ENCODE measurements at regions not wholly inside any gene's neighbourhood (a gene's known extent, or its start where the extent isn't known, plus 50 kb on each side); places are given as distances from the start of the nearest gene placed in this dataset.

DNA sequence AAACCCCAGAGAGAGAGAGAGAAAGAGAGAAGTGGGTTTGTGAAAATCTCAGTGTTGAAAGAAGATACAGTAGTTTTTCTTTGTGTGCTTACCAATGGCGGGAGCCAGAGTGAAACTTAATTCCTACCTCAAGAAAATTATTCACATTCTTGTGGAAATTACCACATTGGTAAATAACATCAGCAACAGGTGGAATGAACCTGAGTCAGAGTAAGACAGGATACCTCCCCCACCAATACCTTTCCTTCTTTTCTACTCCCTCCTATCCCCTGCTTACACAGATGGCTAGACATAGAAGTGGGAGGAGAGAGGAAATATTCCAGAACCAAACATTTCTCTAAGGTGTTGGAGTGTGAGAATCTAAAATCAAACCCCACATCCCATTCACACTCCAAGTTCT, 793.9 kb downstream of the SORCS3 start:
- H3K4me2 ChIP-seq = no peak overlapping the region
- H3K79me2 ChIP-seq = no peaks in the 10 kb centered on the region
- H3K27me3 ChIP-seq = no peaks in the 10 kb centered on the region
- no peaks in the 10 kb centered on the region for H3K36me3 ChIP-seq (replicated peaks; ENCODE audit: insufficient read depth, low read depth)
- TF ChIP-seq EZH2 (IDR thresholded peaks at IDR 0.05; ENCODE audit: borderline replicate concordance) (no peak), EZH2phosphoT487 (IDR thresholded peaks at IDR 0.05; ENCODE audit: low read depth, severe bottlenecking, unreplicated experiment) (no peak)
- TF ChIP-seq, protein P1, sequence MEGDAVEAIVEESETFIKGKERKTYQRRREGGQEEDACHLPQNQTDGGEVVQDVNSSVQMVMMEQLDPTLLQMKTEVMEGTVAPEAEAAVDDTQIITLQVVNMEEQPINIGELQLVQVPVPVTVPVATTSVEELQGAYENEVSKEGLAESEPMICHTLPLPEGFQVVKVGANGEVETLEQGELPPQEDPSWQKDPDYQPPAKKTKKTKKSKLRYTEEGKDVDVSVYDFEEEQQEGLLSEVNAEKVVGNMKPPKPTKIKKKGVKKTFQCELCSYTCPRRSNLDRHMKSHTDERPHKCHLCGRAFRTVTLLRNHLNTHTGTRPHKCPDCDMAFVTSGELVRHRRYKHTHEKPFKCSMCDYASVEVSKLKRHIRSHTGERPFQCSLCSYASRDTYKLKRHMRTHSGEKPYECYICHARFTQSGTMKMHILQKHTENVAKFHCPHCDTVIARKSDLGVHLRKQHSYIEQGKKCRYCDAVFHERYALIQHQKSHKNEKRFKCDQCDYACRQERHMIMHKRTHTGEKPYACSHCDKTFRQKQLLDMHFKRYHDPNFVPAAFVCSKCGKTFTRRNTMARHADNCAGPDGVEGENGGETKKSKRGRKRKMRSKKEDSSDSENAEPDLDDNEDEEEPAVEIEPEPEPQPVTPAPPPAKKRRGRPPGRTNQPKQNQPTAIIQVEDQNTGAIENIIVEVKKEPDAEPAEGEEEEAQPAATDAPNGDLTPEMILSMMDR (IDR thresholded peaks at IDR 0.05; ENCODE audit: poor library complexity) = no peak
- H3K9me3 ChIP-seq (ENCODE audit: low read depth) = no peaks in the 10 kb centered on the region
- no peak overlapping the region for H3K27ac ChIP-seq
- no peak for DNase-seq (ENCODE audit: low spot score)
- no peaks in the 10 kb centered on the region for H4K20me1 ChIP-seq (ENCODE audit: insufficient read depth, poor library complexity, severe bottlenecking)
- 71% methylated on average over 1 of the region's 1 CpG for WGBS (ENCODE audit: low lambda C conversion rate, missing lambda C conversion rate)
- no peaks in the 10 kb centered on the region for H3K4me1 ChIP-seq (ENCODE audit: insufficient read depth)
- no peak overlapping the region for H2AFZ ChIP-seq
- H3K9me2 ChIP-seq (replicated peaks; ENCODE audit: insufficient read depth) = no peaks in the 10 kb centered on the region
- no peak overlapping the region for H3K4me3 ChIP-seq

DNA sequence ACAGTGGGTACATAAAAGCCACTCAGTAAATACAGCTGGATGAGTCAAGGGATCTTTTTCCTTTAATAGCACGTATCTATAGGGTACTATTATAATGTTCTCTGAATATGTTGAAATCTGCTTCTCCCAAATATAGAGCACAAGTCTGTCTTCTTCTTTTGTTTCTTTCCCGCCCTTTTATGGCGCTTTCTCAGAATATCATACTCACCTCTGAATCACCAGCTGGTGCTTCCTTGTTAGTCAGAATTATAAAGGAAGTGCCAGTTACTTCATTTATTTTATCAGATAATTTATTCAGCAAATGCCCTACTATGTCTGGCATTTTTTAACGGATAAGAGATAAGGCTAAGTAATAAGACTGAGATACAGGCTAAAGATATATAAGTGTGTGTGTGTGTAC, 772.9 kb downstream of the SORCS3 start:
- no peak overlapping the region for H3K4me2 ChIP-seq
- no peak for DNase-seq (ENCODE audit: low spot score)
- H3K27me3 ChIP-seq = no peaks in the 10 kb centered on the region
- no peak overlapping the region for H2AFZ ChIP-seq
- 81% methylated on average over 4 of the region's 4 CpGs for WGBS (ENCODE audit: low lambda C conversion rate, missing lambda C conversion rate)
- H3K4me3 ChIP-seq = no peak overlapping the region
- no peaks in the 10 kb centered on the region for H3K9me2 ChIP-seq (replicated peaks; ENCODE audit: insufficient read depth)
- no peaks in the 10 kb centered on the region for H3K36me3 ChIP-seq (replicated peaks; ENCODE audit: insufficient read depth, low read depth)
- H3K79me2 ChIP-seq = no peaks in the 10 kb centered on the region
- no peaks in the 10 kb centered on the region for H3K9me3 ChIP-seq (ENCODE audit: low read depth)
- H3K27ac ChIP-seq = no peak overlapping the region
- no peaks in the 10 kb centered on the region for H3K4me1 ChIP-seq (ENCODE audit: insufficient read depth)
- TF ChIP-seq, protein P1 (IDR thresholded peaks at IDR 0.05; ENCODE audit: poor library complexity) = no peak
- no peak for TF ChIP-seq EZH2phosphoT487 (IDR thresholded peaks at IDR 0.05; ENCODE audit: low read depth, severe bottlenecking, unreplicated experiment)
- TF ChIP-seq EZH2 (IDR thresholded peaks at IDR 0.05; ENCODE audit: borderline replicate concordance) = no peak
- no peaks in the 10 kb centered on the region for H4K20me1 ChIP-seq (ENCODE audit: insufficient read depth, poor library complexity, severe bottlenecking)

DNA sequence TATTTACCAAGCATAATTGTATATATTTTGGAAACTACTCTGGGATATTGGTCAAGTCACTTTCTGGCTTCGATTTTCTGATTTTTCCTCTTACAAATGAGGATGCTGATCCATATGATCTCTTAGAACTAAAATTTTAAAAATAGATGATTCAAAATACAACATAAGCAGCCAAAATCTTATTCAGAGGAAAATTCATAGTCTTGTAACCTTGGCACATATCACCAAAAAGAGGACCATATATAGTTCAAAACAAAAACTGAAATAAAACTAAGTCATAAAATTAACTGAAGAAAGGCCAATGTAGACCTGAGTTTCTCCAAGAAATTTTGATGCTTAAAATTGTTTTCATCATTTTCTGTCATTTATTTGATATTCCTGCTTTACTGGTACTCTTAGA, 768.3 kb downstream of the SORCS3 start:
- 74% methylated on average over 1 of the region's 1 CpG for WGBS (ENCODE audit: low lambda C conversion rate, missing lambda C conversion rate)

More for the DNA sequence above, 768.3 kb downstream of the SORCS3 start:
- no peak overlapping the region for H2AFZ ChIP-seq
- H3K27ac ChIP-seq = no peak overlapping the region
- H3K27me3 ChIP-seq = no peaks in the 10 kb centered on the region
- no peak for TF ChIP-seq EZH2 (IDR thresholded peaks at IDR 0.05; ENCODE audit: borderline replicate concordance)
- TF ChIP-seq, protein P1 (IDR thresholded peaks at IDR 0.05; ENCODE audit: poor library complexity) = no peak
- no peak for TF ChIP-seq EZH2phosphoT487 (IDR thresholded peaks at IDR 0.05; ENCODE audit: low read depth, severe bottlenecking, unreplicated experiment)
- no peaks in the 10 kb centered on the region for H3K9me2 ChIP-seq (replicated peaks; ENCODE audit: insufficient read depth)
- no peak for DNase-seq (ENCODE audit: low spot score)
- H3K9me3 ChIP-seq (ENCODE audit: low read depth) = no peaks in the 10 kb centered on the region
- no peaks in the 10 kb centered on the region for H4K20me1 ChIP-seq (ENCODE audit: insufficient read depth, poor library complexity, severe bottlenecking)
- H3K4me3 ChIP-seq = no peak overlapping the region
- H3K4me1 ChIP-seq (ENCODE audit: insufficient read depth) = no peaks in the 10 kb centered on the region
- H3K79me2 ChIP-seq = no peaks in the 10 kb centered on the region
- no peak overlapping the region for H3K4me2 ChIP-seq
- no peaks in the 10 kb centered on the region for H3K36me3 ChIP-seq (replicated peaks; ENCODE audit: insufficient read depth, low read depth)
